HG02870 (cell line): ENCODE measurements at regions not wholly inside any gene's neighbourhood (a gene's known extent, or its start where the extent isn't known, plus 50 kb on each side); places are given as distances from the start of the nearest gene placed in this dataset.

Source experiments
- ATAC-seq: cut with Tn5 transposase; IDR thresholded peaks from one replicate; pipeline ENCODE4 v1.9.1; 2021; ENCODE audit warnings: mild to moderate bottlenecking, moderate library complexity; ENCODE audit not compliant: unreplicated experiment

GRCh38 chr6:122042960-122043735 is 356.3 kb upstream of the HSF2 start:
- no peak for ATAC-seq

- no peak for ATAC-seq
Observed at GRCh38 chr6:122048570-122048969, 350.9 kb upstream of the HSF2 start.

GRCh38 chr6:122049341-122049740 is 350.1 kb upstream of the HSF2 start:
- ATAC-seq, result no peak

- no peak for ATAC-seq
Observed at GRCh38 chr6:122050242-122050755, 349.2 kb upstream of the HSF2 start.

GRCh38 chr6:122052346-122052900 is 347.0 kb upstream of the HSF2 start:
- ATAC-seq, result no peak

- ATAC-seq, result no peak
Observed at GRCh38 chr6:122059918-122060317, 339.5 kb upstream of the HSF2 start.

- ATAC-seq, result no peak
Observed at GRCh38 chr6:122061855-122062254, 337.6 kb upstream of the HSF2 start.

GRCh38 chr6:122063076-122063475 is 336.4 kb upstream of the HSF2 start:
- ATAC-seq, result no peak

GRCh38 chr6:122063761-122064160 is 335.7 kb upstream of the HSF2 start:
- ATAC-seq, result no peak

GRCh38 chr6:122066200-122066599 is 333.3 kb upstream of the HSF2 start:
- no peak for ATAC-seq

GRCh38 chr6:122068291-122068769 is 331.1 kb upstream of the HSF2 start:
- no peak for ATAC-seq

GRCh38 chr6:122069932-122070331 is 329.5 kb upstream of the HSF2 start:
- ATAC-seq, result no peak

GRCh38 chr6:122072014-122072647 is 327.3 kb upstream of the HSF2 start:
- ATAC-seq, result no peak

- ATAC-seq, result no peak
Observed at GRCh38 chr6:122075084-122075838, 324.2 kb upstream of the HSF2 start.

GRCh38 chr6:122075917-122076316 is 323.5 kb upstream of the HSF2 start:
- no peak for ATAC-seq

GRCh38 chr6:122077603-122078002 is 321.8 kb upstream of the HSF2 start:
- no peak for ATAC-seq

GRCh38 chr6:122078481-122078880 is 321.0 kb upstream of the HSF2 start:
- ATAC-seq, result no peak

GRCh38 chr6:122079916-122080315 is 319.5 kb upstream of the HSF2 start:
- no peak for ATAC-seq

- ATAC-seq, result no peak
Observed at GRCh38 chr6:122081921-122082320, 317.5 kb upstream of the HSF2 start.

GRCh38 chr6:122082370-122082769 is 317.1 kb upstream of the HSF2 start:
- ATAC-seq, result no peak

GRCh38 chr6:122092366-122092765 is 307.1 kb upstream of the HSF2 start:
- no peak for ATAC-seq
